Activated T-helper 17 cell treated with anti-CD3 and anti-CD28 coated beads, Interleukin-2, amount 50 U/mL, for 72 hours (primary cell): ENCODE measurements at regions not wholly inside any gene's neighbourhood (a gene's known extent, or its start where the extent isn't known, plus 50 kb on each side); places are given as distances from the start of the nearest gene placed in this dataset.

Experiments used
- ATAC-seq: fragments of 150-1000 bp; cut with Tn5 transposase; replicated peaks from 2 replicates; pipeline ENCODE4 v1.10.0; 2021; ENCODE audit warnings: mild to moderate bottlenecking, moderate library complexity
- H3K27ac Mint-ChIP-seq: one replicate; pipeline ENCODE4 v1.8.0; 2022; ENCODE audit warnings: mixed read lengths
- H3K27me3 Mint-ChIP-seq: one replicate; pipeline ENCODE4 v1.8.0; 2022; ENCODE audit warnings: mixed read lengths
- H3K36me3 Mint-ChIP-seq: one replicate; pipeline ENCODE4 v1.8.0; 2022; ENCODE audit warnings: low read depth, mild to moderate bottlenecking, mixed read lengths
- H3K4me1 Mint-ChIP-seq: one replicate; pipeline ENCODE4 v1.8.0; 2022; ENCODE audit warnings: mixed read lengths
- H3K4me3 Mint-ChIP-seq: one replicate; pipeline ENCODE4 v1.8.0; 2022; ENCODE audit warnings: mild to moderate bottlenecking, mixed read lengths
- H3K9me3 Mint-ChIP-seq: one replicate; pipeline ENCODE4 v1.8.0; 2022; ENCODE audit warnings: mixed read lengths

DNA sequence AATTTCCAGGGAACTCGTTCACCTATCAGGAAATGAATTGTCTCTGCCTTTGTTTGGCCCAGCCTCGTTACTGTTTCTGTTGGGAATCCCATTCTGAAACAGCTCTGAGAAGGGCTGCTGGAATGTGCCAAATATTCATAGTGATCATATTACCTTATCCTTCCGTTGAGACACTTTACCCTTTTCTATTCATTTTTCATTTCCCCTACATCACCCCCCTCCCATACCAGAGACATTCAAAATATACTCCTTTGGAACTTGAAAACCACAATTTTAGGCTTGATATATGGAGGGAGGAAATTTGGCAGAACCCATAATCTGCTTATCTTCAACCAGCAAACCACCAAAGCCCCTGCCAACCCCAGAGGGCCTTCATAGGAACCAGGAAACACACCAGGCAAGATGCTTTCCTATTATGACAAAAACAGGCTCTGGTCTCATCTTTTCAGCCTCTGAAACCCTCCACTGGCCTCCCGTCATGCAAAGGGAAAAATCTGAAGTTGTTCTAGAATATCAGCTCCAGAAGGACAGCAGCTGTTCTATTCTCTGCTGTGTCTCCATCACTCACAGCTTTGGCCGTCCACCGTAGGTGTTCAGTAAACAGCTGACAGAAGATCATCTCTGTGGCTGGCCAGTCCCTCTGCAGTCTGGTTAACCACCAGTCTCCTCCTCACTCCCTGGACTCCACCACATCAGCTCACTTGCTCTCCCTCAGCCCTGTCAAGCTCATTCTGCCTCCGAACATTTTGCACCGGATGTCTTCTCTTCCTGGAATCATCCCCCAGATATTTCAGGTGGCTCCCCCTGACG lies 217.2 kb upstream of the WWC1 start:
- Mint-ChIP-seq H3K4me3 (no peak overlapping the region), H3K9me3 (no peaks in the 10 kb centered on the region), H3K36me3 (no peaks in the 10 kb centered on the region), H3K4me1 (no peaks in the 10 kb centered on the region), H3K27ac (no peak overlapping the region), H3K27me3 (no peaks in the 10 kb centered on the region)
- ATAC-seq = no peak

DNA sequence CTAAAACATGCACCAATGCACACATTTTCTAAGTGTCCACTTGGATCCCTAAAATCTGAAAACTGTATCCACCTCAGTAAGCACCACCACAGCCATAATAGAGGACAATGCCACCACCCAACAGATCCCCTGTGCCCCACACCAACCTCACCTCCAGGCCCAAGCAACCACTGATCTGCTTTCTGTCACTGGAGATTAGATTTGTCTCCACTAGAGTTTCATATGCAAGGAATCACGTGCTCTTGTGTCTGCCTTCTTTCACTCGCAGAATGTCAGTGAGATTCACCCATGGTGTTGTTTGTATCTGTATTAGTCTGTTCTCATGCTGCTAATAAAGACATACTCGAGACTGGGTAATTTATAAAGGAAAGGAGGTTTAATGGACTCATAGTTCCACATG lies 216.1 kb upstream of the WWC1 start:
- no peaks in the 10 kb centered on the region for H3K4me1 Mint-ChIP-seq
- H3K9me3 Mint-ChIP-seq = no peaks in the 10 kb centered on the region
- no peak overlapping the region for H3K27ac Mint-ChIP-seq
- peaks cover 1% of the 10 kb centered on the region for H3K27me3 Mint-ChIP-seq
- no peak overlapping the region for H3K4me3 Mint-ChIP-seq
- H3K36me3 Mint-ChIP-seq = no peaks in the 10 kb centered on the region
- ATAC-seq = no peak

DNA sequence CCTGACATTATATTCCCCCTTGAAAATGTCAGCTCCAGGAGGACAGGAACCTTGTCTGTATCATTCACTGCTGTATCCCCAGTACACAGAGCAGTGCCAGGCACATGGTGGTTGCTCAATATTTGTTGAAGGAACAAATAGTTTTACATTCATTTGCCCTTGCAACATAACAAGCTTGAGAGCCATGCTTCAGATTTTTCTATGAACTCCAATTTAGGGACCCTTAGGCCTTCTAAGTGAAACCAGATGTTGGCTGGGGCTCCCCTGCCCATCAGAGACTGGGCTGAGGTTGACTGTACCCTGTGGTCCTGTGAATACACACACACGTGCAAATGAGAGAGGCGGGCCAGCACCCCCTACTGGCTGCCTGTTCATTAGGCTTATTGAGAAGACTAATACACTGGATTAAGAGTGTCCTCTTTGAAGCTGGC lies 214.9 kb upstream of the WWC1 start:
- no peaks in the 10 kb centered on the region for H3K9me3 Mint-ChIP-seq
- H3K4me3 Mint-ChIP-seq = no peak overlapping the region
- H3K4me1 Mint-ChIP-seq = no peaks in the 10 kb centered on the region
- H3K36me3 Mint-ChIP-seq = no peaks in the 10 kb centered on the region
- peaks cover 5% of the 10 kb centered on the region for H3K27me3 Mint-ChIP-seq
- ATAC-seq = peak; percentile 23
- H3K27ac Mint-ChIP-seq = no peak overlapping the region

DNA sequence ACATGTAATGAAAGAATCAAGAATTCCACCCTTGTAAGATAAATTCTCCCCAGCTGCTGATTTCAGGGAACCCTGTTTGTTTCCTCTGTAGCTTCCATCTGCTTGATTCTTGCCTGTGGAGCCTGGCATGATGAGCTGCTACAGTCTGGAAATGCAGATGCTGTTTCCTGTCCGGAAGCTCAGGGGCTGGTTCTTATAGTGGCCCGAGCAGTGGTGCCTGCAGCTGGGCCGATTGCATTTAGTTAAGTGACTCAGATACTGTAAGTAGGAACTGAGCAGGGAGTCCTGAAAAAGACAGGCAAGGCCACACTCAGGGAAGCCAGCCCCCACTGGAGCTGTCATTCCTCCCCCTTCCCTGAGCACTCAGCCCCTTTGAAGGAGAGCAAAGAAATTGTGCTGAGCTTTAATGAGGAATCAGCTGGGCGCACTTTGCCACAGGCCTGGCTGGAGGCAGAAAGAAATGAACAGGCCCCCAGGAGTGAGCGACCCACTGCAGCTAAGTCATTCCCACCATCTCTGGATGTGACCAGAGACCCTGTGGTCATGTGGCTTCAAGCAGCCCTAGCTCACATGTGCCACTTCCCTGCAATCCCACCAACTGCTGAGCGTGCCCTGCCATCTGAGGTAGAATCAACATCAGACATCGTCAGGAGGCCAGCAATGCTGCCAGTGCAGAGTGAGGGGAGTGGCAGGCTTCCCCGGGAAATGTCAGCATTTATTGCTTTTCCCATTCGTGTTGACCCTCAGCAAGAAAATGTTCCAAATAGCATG lies 206.0 kb upstream of the WWC1 start:
- H3K4me1 Mint-ChIP-seq = no peaks in the 10 kb centered on the region
- no peak overlapping the region for H3K4me3 Mint-ChIP-seq
- H3K27ac Mint-ChIP-seq = no peak overlapping the region
- H3K36me3 Mint-ChIP-seq = no peaks in the 10 kb centered on the region
- H3K9me3 Mint-ChIP-seq = no peaks in the 10 kb centered on the region
- peaks cover 27% of the 10 kb centered on the region for H3K27me3 Mint-ChIP-seq
- ATAC-seq = no peak

DNA sequence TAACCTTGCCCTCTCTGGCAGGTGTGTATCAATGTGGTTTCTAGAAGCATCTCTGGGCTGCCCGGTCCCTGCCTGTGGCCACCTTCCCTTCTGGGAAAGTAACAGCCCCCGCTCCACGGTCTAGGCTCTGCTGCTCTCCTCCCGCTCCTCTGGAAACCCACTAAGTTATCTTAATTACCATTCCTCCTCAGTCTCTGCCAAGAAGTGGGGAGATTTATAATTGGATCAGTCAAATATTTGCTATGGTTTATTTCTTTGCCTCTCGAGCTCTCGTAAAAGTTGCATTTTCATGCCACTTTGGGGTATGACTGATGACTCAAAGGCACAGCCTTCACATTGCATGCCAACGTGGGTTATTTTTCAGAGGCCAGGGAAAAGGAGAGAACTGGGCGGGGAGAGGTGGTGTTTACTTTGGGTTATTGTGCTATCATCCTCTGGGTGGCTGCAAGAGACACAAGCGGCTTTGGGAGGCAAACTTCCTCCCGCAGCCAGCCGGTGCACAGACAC lies 205.3 kb upstream of the WWC1 start:
- Mint-ChIP-seq H3K4me1 (no peaks in the 10 kb centered on the region), H3K4me3 (no peak overlapping the region), H3K27ac (no peak overlapping the region), H3K9me3 (no peaks in the 10 kb centered on the region), H3K36me3 (no peaks in the 10 kb centered on the region), H3K27me3 (peaks cover 23% of the 10 kb centered on the region)
- no peak for ATAC-seq

DNA sequence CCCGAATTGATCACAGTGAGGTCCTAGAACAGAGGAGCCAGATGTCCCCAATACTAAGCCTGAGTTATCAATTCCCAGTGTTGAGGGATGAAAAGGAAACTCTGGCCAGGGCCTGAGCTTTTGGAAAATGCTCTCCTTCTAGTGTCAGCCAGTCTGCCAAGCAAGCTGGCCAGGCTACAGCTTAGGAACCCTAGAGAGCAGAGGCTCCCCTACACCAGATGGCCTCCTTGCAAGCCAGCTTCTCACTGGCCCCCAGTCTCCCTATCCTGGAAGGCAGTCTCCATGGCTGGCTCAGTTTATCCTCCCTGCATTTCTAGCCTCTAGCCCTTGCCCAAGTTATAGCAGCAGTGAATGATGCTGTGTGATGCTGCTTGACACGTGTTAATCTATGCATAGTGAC lies 204.7 kb upstream of the WWC1 start:
- Mint-ChIP-seq H3K27ac (no peak overlapping the region), H3K27me3 (peaks cover 23% of the 10 kb centered on the region), H3K9me3 (no peaks in the 10 kb centered on the region), H3K36me3 (no peaks in the 10 kb centered on the region), H3K4me1 (no peaks in the 10 kb centered on the region), H3K4me3 (no peak overlapping the region)
- no peak for ATAC-seq

DNA sequence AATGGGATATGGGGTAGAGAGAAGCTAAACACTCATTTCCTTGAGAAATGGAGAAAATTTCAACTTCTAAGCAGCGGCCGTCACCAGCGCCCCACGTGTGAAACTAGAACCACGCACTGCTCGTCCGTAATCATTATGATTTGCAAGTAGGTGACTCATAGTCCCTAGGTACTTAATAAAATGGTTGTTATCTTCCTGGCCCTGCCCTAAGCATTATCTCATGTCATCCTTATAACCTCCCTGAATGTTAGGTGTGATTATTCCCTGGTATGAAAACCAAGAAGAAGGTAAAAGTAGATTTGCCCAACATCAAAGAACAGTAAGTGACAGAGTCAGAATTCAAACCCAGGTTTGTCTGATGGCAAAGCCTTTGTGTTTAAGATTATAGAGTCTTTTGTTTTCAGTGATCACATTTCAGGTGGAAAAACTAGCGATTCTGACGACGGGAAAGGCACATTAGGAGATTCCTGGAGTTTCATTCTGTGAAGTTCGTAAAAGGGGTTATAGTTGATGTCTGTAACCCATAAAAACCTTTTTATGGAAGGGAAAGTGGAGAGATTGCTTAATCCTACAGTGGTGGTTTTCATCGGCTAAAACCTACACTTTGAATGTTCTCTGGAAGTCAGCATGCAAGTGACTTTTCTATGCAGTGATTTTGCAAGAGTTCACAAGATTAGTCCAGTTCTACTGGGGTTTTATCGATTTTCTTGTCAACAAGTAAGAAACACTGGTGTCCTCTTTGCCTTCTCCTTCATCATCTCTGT lies 202.9 kb upstream of the WWC1 start:
- Mint-ChIP-seq H3K27ac (no peak overlapping the region), H3K36me3 (no peaks in the 10 kb centered on the region), H3K9me3 (no peaks in the 10 kb centered on the region)

DNA sequence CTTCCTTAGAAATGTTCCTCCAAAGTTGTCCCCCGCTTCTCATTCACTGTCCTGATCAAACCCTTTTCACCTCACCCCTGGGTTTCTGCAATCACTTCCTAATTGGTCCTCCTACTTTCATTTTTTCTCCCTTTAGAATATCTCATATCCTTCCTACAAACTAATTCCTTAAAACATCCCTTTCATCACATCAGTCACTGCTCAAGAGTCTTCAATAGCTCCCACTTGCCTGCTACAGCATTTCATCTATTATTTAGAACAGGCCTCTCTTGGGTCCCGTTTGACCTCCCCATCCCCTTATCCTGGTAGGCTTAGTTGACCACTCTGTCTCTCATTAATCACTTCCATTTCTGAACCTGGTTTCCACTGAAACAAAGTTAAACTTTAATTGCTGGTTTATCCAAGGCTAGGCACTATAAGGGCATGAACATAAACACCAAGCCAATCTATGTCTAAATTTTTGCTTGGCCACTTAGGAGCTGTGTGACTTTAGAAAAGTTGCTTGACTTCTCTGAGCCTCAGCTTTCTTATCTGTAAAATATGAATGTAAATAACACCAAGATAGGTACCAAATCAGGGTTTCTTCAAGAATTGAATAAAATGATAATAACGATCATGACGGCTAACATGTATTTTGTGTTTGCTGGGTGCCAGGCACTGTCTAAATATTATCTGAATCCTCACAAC lies 202.1 kb upstream of the WWC1 start:
- ATAC-seq = no peak
- no peaks in the 10 kb centered on the region for H3K4me1 Mint-ChIP-seq
- no peak overlapping the region for H3K27ac Mint-ChIP-seq
- no peaks in the 10 kb centered on the region for H3K9me3 Mint-ChIP-seq
- H3K36me3 Mint-ChIP-seq = no peaks in the 10 kb centered on the region
- peaks cover 21% of the 10 kb centered on the region for H3K27me3 Mint-ChIP-seq
- H3K4me3 Mint-ChIP-seq = no peak overlapping the region

More for the DNA sequence above, 202.9 kb upstream of the WWC1 start:
- no peak for ATAC-seq
- Mint-ChIP-seq H3K27me3 (peaks cover 18% of the 10 kb centered on the region), H3K4me3 (no peak overlapping the region), H3K4me1 (no peaks in the 10 kb centered on the region)

DNA sequence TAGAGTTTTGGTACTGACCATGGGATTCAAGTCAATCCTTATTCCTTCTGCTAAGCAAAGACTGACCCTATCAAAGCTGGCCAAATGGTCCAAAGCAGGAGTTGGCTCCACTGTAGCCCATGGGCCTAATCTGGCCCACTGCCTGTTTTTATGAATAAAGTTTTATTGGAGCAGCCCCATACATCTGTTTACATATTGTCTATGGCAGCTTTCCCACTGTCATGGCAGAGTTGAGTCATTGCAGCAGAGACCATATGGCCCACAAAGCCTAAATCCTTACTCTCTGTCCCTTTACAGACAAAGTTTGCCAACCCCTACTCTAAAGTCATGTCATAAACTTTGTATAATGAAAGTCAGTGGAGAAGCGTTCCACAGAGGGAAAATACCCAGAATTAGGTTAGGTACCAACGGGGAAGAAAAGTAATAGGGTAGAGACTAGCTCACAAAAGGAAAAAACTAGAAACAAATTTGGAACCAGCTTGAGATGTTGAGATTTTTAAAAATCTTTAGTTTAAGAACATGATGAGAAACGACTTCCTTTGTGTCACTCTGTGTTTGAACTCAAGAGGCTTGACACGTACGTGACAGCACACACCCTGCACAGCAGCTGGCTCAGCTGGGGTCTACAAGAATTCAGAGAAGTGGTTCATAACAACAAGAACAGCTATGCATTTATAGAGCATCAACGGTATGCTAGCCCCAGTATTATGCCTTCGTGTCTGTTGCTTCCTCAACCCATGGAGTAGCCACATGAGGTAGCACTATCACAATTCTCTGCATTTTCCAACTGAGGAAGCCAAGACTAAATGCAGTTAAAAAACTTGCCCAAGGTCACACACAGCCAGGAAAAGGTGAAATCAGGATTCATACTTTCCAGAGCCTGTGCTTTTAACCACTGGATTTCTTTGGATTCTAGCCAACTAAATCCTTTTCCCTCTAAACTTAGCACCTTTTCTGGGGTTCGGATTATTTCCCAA lies 198.9 kb upstream of the WWC1 start:
- no peak for ATAC-seq
- Mint-ChIP-seq H3K27me3 (peaks cover 11% of the 10 kb centered on the region), H3K9me3 (no peaks in the 10 kb centered on the region), H3K36me3 (no peaks in the 10 kb centered on the region), H3K4me1 (no peaks in the 10 kb centered on the region), H3K4me3 (no peak overlapping the region), H3K27ac (no peak overlapping the region)

DNA sequence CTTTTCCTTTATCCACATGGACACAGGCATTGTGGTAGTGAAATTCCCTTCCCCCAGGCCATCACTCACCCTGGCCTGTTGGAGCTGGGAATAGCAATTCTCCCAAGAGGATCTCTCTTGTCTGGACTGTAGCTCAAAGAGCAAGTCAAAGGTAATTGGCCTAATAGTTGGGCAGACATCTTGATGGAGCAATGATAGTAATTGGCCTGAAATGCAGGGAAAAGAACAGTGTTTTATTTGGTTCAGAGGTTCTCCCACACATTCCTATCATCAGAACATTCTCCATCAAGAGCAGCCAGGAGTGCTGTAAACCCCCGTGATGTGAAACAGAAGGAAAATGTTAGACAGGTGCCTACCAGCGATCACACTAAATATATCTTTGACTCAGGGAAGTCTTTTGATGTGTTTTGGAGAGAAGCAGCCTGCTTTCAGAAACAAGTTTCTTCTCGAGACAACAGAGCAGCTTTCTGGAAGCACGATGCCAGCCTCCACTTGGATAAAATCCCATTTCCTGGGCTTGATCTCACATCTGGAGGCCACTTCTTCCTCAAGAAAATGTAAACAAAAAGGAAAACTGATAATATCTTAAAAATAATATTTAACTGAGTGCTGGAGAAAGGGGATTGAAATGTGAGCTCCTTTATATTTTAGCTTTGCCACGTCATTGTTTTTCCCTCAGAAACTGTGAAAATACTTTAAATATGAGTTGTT lies 198.1 kb upstream of the WWC1 start:
- Mint-ChIP-seq H3K9me3 (no peaks in the 10 kb centered on the region), H3K27ac (no peak overlapping the region), H3K4me3 (no peak overlapping the region), H3K4me1 (no peaks in the 10 kb centered on the region), H3K27me3 (peaks cover 14% of the 10 kb centered on the region), H3K36me3 (no peaks in the 10 kb centered on the region)
- ATAC-seq = no peak

DNA sequence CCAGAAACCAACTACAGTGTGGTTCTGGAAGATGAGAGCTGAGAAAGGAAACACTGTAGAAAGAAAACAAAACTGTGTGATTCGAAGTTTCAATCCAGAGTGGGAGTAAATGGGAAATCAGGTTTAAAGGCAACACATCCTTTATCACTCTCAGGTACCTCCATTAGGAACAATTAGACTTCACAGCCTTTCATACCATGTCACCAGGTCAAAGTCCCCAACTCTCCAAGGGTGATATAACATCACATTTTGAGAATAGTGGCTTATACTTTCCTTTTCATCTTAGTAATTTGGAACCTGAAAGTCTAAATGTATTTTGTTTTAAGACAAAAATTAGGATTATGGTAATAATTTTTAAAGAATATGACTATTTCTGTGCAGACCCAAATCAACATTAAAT lies 194.9 kb upstream of the WWC1 start:
- no peaks in the 10 kb centered on the region for H3K36me3 Mint-ChIP-seq
- H3K9me3 Mint-ChIP-seq = no peaks in the 10 kb centered on the region
- no peak overlapping the region for H3K4me3 Mint-ChIP-seq
- peaks cover 12% of the 10 kb centered on the region for H3K27me3 Mint-ChIP-seq
- no peak for ATAC-seq
- no peaks in the 10 kb centered on the region for H3K4me1 Mint-ChIP-seq
- H3K27ac Mint-ChIP-seq = no peak overlapping the region

DNA sequence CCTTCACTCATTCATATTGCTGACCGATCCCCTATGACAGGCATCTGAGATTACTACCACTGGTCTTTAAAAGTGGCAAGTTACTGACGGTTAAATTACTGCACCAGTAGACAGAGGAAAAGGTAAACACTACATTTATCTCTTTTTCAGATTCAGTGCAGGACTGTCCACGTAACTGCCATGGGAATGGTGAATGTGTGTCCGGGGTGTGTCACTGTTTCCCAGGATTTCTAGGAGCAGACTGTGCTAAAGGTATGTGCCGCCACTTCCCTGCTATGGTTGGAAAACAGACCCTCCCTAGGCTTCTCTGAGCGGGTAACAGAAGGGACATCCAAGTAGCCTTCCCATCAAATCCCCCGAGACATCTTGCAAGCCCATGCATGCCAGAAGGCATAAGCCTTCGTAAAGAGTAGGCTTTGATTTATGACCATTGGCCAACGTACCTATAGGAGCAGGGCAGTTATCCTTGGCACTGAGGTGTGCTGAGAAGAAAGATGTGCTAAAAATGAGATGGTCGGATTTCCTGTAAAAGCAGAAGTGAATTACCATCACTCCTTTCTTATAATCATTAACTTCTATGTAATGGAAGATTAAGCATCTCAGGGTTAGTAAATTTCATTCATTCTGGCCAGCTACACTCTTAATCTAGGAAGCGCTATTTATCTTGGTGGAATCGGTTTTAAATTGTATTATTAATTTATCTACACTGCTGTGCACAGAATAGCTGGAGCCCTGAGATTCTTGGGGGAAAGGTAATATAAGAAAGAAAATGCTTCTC lies 193.4 kb upstream of the WWC1 start:
- H3K27ac Mint-ChIP-seq = no peak overlapping the region
- H3K4me1 Mint-ChIP-seq = no peaks in the 10 kb centered on the region
- H3K9me3 Mint-ChIP-seq = no peaks in the 10 kb centered on the region
- H3K27me3 Mint-ChIP-seq = peaks cover 14% of the 10 kb centered on the region
- no peak overlapping the region for H3K4me3 Mint-ChIP-seq
- ATAC-seq = no peak
- H3K36me3 Mint-ChIP-seq = no peaks in the 10 kb centered on the region
